NCI-H146 (cell line): ENCODE measurements at regions not wholly inside any gene's neighbourhood (a gene's known extent, or its start where the extent isn't known, plus 50 kb on each side); places are given as distances from the start of the nearest gene placed in this dataset.
"Not testable (repeated sequence)": the region's sequence is repeated elsewhere in the genome, so short reads cannot be mapped to it uniquely, and the experiment has no call there.

ENCODE experiments used
- DNase-seq: peaks from one replicate; lab custom pipeline; 2025; lab: John Stamatoyannopoulos, UW

GRCh38 chr4:159939681-159940080 is 836.8 kb downstream of the RAPGEF2 start:
- not testable (repeated sequence) for DNase-seq

GRCh38 chr4:159941076-159941475 is 838.2 kb downstream of the RAPGEF2 start:
- no peak for DNase-seq

GRCh38 chr4:159944477-159944876 is 841.6 kb downstream of the RAPGEF2 start:
- DNase-seq, result no peak

- peak; percentile 27 for DNase-seq
Measured at GRCh38 chr4:159946983-159947615, 844.2 kb downstream of the RAPGEF2 start.

GRCh38 chr4:159950707-159951106 is 847.8 kb downstream of the RAPGEF2 start:
- DNase-seq, result no peak

- no peak for DNase-seq
Measured at GRCh38 chr4:159966746-159967145, 863.9 kb downstream of the RAPGEF2 start.

- not testable (repeated sequence) for DNase-seq
Measured at GRCh38 chr4:159976871-159977482, 874.1 kb downstream of the RAPGEF2 start.

- no peak for DNase-seq
Measured at GRCh38 chr4:159977907-159978617, 875.2 kb downstream of the RAPGEF2 start.

- no peak for DNase-seq
Measured at GRCh38 chr4:159979351-159979750, 876.5 kb downstream of the RAPGEF2 start.

GRCh38 chr4:159979953-159980352 is 877.1 kb downstream of the RAPGEF2 start:
- DNase-seq, result no peak

GRCh38 chr4:159980826-159981468 is 878.1 kb downstream of the RAPGEF2 start:
- no peak for DNase-seq

- no peak for DNase-seq
Measured at GRCh38 chr4:159981469-159981856, 878.6 kb downstream of the RAPGEF2 start.

- no peak for DNase-seq
Measured at GRCh38 chr4:159983082-159983481, 880.2 kb downstream of the RAPGEF2 start.

GRCh38 chr4:160009656-160010493 is 907.0 kb downstream of the RAPGEF2 start:
- no peak for DNase-seq

- no peak for DNase-seq
Measured at GRCh38 chr4:160019936-160020335, 917.1 kb downstream of the RAPGEF2 start.

- DNase-seq, result no peak
Measured at GRCh38 chr4:160020804-160021203, 917.9 kb downstream of the RAPGEF2 start.

GRCh38 chr4:160021870-160022269 is 919.0 kb downstream of the RAPGEF2 start:
- no peak for DNase-seq

GRCh38 chr4:160026721-160027120 is 923.8 kb downstream of the RAPGEF2 start:
- no peak for DNase-seq

- DNase-seq, result no peak
Measured at GRCh38 chr4:160034501-160034900, 931.6 kb downstream of the RAPGEF2 start.

- DNase-seq, result no peak
Measured at GRCh38 chr4:160038615-160039014, 935.7 kb downstream of the RAPGEF2 start.

GRCh38 chr4:160044693-160045092 is 941.8 kb downstream of the RAPGEF2 start:
- no peak for DNase-seq
